A549 (cell line): ENCODE measurements at regions not wholly inside any gene's neighbourhood (a gene's known extent, or its start where the extent isn't known, plus 50 kb on each side); places are given as distances from the start of the nearest gene placed in this dataset.
A peak's percentile ranks its signal among the peaks of the same experiment; 100 is the strongest.

Experiments used
- ATAC-seq, 2 experiments: fragments of 200-7000 bp in 1 of 2; fragments of >200 bp in 1 of 2; cut with Nextera tagmentation in 1 of 2; cut with Tn5 transposase in 1 of 2; 3 replicates each; pipeline versions ENCODE4 v1.8.0 to v1.9.1; 2018 to 2020; ENCODE audit warnings: mild to moderate bottlenecking in 1 of 2, moderate library complexity in 1 of 2
- CTCF ChIA-PET: fragments of 300-600 bp; sonication (Branson Sonifier 250); formaldehyde crosslinking; extraction: SDS; loops from one replicate; lab custom pipeline; 2021; ENCODE audit warnings: antibody characterized with exemption, inconsistent platforms; lab: Yijun Ruan, JAX
- POLR2A ChIA-PET: fragments of 350-600 bp; formaldehyde crosslinking; extraction: SDS; loops from one replicate; lab custom pipeline; 2021; ENCODE audit warnings: antibody characterized with exemption, inconsistent platforms; lab: Yijun Ruan, JAX
- DNase-seq, 2 experiments: peaks; one replicate each; pipeline versions ENCODE4 v3.0.0 to v3.0.0-alpha.2; 2011 to 2016; ENCODE audit warnings: low read depth in 1 of 2, low spot score in 1 of 2
- FAIRE-seq: peaks from 2 replicates; lab custom pipeline; 2011; peaks lifted over from hg19 to GRCh38; lab: Jason Lieb, UNC
- H3K27ac ChIP-seq, 2 experiments: fragments of >200 bp; sonication (Bioruptor Twin); formaldehyde crosslinking; 3 replicates each; pipeline ENCODE4 v1.5.1; 2016 to 2017
- H3K4me1 ChIP-seq: fragments of >200 bp; sonication (Bioruptor Twin); formaldehyde crosslinking; 3 replicates; pipeline ENCODE4 v1.6.1; 2016
- H3K4me2 ChIP-seq: fragments of >200 bp; sonication (Bioruptor Twin); formaldehyde crosslinking; 3 replicates; pipeline ENCODE4 v1.6.1; 2016
- H3K4me3 ChIP-seq: fragments of >200 bp; sonication (Bioruptor Twin); formaldehyde crosslinking; 3 replicates; pipeline ENCODE4 v1.5.1; 2016
- H3K9me3 ChIP-seq: fragments of >200 bp; sonication (Bioruptor Twin); formaldehyde crosslinking; 3 replicates; pipeline ENCODE4 v1.6.1; 2016
- CBX2 ChIP-seq: fragments of 200-600 bp; sonication (generic); IDR thresholded peaks from 2 replicates; pipeline ENCODE4 v1.6.1; 2016; ENCODE audit warnings: low read depth, mild to moderate bottlenecking, borderline replicate concordance
- CBX8 ChIP-seq: fragments of 200-600 bp; sonication (generic); IDR thresholded peaks from 2 replicates; pipeline ENCODE4 v1.6.1; 2016
- CEBPB ChIP-seq, 2 experiments: fragments of >200 bp in 1 of 2; sonication (Bioruptor Twin) in 1 of 2; formaldehyde crosslinking in 1 of 2; IDR thresholded peaks; 2 replicates each; pipeline ENCODE4 v1.6.1; 2012 to 2016
- CHD2 ChIP-seq: fragments of 150-350 bp; IDR thresholded peaks from 2 replicates; pipeline ENCODE4 v1.6.1; 2014; ENCODE audit warnings: low read length; ENCODE audit not compliant: partially characterized antibody
- E2F6 ChIP-seq: IDR thresholded peaks from 2 replicates; pipeline ENCODE4 v1.6.1; 2012; ENCODE audit warnings: low read depth, borderline replicate concordance
- EHMT2 ChIP-seq: fragments of 200-600 bp; sonication (generic); IDR thresholded peaks from 2 replicates; pipeline ENCODE4 v1.6.1; 2016; ENCODE audit warnings: antibody characterized with exemption, low read depth, mild to moderate bottlenecking, moderate library complexity
- ELK1 ChIP-seq: fragments of 150-350 bp; IDR thresholded peaks from 2 replicates; pipeline ENCODE4 v1.6.1; 2014; ENCODE audit warnings: low read depth, mild to moderate bottlenecking, low read length
- EP300 ChIP-seq, 2 experiments: fragments of >200 bp; sonication (Bioruptor Twin); formaldehyde crosslinking; IDR thresholded peaks; 2 replicates in 1 of 2; 3 replicates in 1 of 2; pipeline ENCODE4 v1.6.1; 2016 to 2017
- ESRRA ChIP-seq: fragments of 150-350 bp; IDR thresholded peaks from 2 replicates; pipeline ENCODE4 v1.6.1; 2014; ENCODE audit warnings: mild to moderate bottlenecking, low read length, borderline replicate concordance
- FOXS1 ChIP-seq: fragments of 250-450 bp; sonication (Bioruptor Pico); IDR thresholded peaks from 2 replicates; pipeline ENCODE4 v1.5.0; 2020; ENCODE audit warnings: mild to moderate bottlenecking, moderate library complexity
- GATA3 ChIP-seq: IDR thresholded peaks from 2 replicates; pipeline ENCODE4 v1.6.1; 2012; ENCODE audit warnings: borderline replicate concordance
- HOXA7 ChIP-seq: fragments of 250-450 bp; sonication (Bioruptor Pico); IDR thresholded peaks from 2 replicates; pipeline ENCODE4 v1.5.0; 2020; ENCODE audit warnings: mild to moderate bottlenecking, moderate library complexity
- HOXB5 ChIP-seq: fragments of 250-450 bp; sonication (Bioruptor Pico); IDR thresholded peaks from 2 replicates; pipeline ENCODE4 v1.5.0; 2020; ENCODE audit warnings: mild to moderate bottlenecking, moderate library complexity
- MAFK ChIP-seq: fragments of 450-650 bp; IDR thresholded peaks from 2 replicates; pipeline ENCODE4 v1.6.1; 2014; ENCODE audit not compliant: partially characterized antibody
- MAZ ChIP-seq: fragments of 150-350 bp; IDR thresholded peaks from 2 replicates; pipeline ENCODE4 v1.6.1; 2014; ENCODE audit warnings: antibody characterized with exemption, low read depth, low read length, borderline replicate concordance
- NPAS2 ChIP-seq: fragments of 250-450 bp; sonication (Bioruptor Pico); IDR thresholded peaks from 2 replicates; pipeline ENCODE4 v1.8.0; 2022; ENCODE audit warnings: mild to moderate bottlenecking, moderate library complexity, borderline replicate concordance
- PHF8 ChIP-seq: fragments of 200-600 bp; sonication (generic); IDR thresholded peaks from 2 replicates; pipeline ENCODE4 v1.6.1; 2016; ENCODE audit warnings: low read depth, mild to moderate bottlenecking, antibody characterized with exemption, moderate library complexity, borderline replicate concordance
- RARB ChIP-seq: fragments of 250-450 bp; sonication (Bioruptor Pico); IDR thresholded peaks from 2 replicates; pipeline ENCODE4 v1.8.0; 2021; ENCODE audit warnings: mild to moderate bottlenecking, moderate library complexity
- REST ChIP-seq: fragments of 200-600 bp; sonication (generic); IDR thresholded peaks from 2 replicates; pipeline ENCODE4 v1.6.1; 2016; ENCODE audit warnings: antibody characterized with exemption, mild to moderate bottlenecking, moderate library complexity
- SMC3 ChIP-seq: fragments of >200 bp; sonication (Bioruptor Twin); formaldehyde crosslinking; IDR thresholded peaks from 3 replicates; pipeline ENCODE4 v1.6.1; 2018; ENCODE audit warnings: inconsistent platforms
- SREBF2 ChIP-seq: fragments of 450-650 bp; IDR thresholded peaks from 2 replicates; pipeline ENCODE4 v1.6.1; 2014; ENCODE audit warnings: mild to moderate bottlenecking, moderate library complexity
- TP53 ChIP-seq: fragments of 250-450 bp; sonication (Bioruptor Pico); IDR thresholded peaks from 2 replicates; pipeline ENCODE4 v1.5.0; 2021; ENCODE audit warnings: mild to moderate bottlenecking, moderate library complexity
- ZFP36 ChIP-seq: fragments of 450-650 bp; IDR thresholded peaks from 2 replicates; pipeline ENCODE4 v1.6.1; 2014; ENCODE audit warnings: borderline replicate concordance; ENCODE audit not compliant: partially characterized antibody
- ZNF302 ChIP-seq: fragments of 250-450 bp; sonication (Bioruptor Pico); IDR thresholded peaks from 2 replicates; pipeline ENCODE4 v1.9.0; 2021; ENCODE audit warnings: inconsistent platforms, mild to moderate bottlenecking, moderate library complexity
- ZSCAN20 ChIP-seq: fragments of 250-450 bp; sonication (Bioruptor Pico); IDR thresholded peaks from 2 replicates; pipeline ENCODE4 v1.8.0; 2022; ENCODE audit warnings: mild to moderate bottlenecking, moderate library complexity
- WGBS: methylation state at CpG from one replicate; pipeline ENCODE4 v1.1.6; 2017; ENCODE audit errors: missing lambda C conversion rate; 5-methylcytosine and 5-hydroxymethylcytosine counted together
- TF ChIP-seq, protein P1 (sequence below): fragments of 250-450 bp; sonication (Bioruptor Pico); IDR thresholded peaks from 2 replicates; pipeline ENCODE4 v1.5.0; 2020; ENCODE audit warnings: low read depth, mild to moderate bottlenecking, moderate library complexity
- TF ChIP-seq, protein P2 (sequence below): IDR thresholded peaks from 2 replicates; pipeline ENCODE4 v1.6.1; 2012

DNA sequence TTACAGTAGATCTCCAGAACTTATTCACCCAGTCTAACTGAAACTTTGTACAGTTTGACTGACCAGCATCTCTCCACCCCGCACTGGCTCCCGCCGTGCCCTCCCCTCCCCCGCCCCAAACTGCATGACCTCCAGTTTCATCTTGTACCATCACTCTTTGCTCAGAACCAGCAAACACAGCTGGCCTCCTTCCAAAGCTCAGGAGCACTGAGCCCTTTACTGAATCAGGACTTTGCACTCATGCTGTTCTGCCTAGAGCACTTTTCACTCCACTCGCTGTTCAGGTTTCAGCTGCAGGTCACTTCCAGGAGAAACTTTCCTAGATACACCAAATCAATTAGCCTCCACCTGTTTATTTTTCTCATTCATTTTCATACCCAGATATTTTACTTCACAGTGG is 455.3 kb upstream of the PDE3A start:
- no peak for FAIRE-seq

GRCh38 chr12:19915392-19916195 is 452.7 kb upstream of the PDE3A start:
- ATAC-seq (peak in 1 of 2 experiments; percentile 74; a peak in 3 of 6 replicates), FAIRE-seq (peak; percentile 89), DNase-seq (peak in 1 of 2 experiments; percentile 60)
- Histone ChIP-seq H3K4me1 (peaks cover 17% of the 10 kb centered on the region; the same call in 2 of the 3 replicates), H3K4me2 (peak overlapping the region; percentile 6; the same call in 1 of the 3 replicates), H3K27ac (peak overlapping the region; percentile 24 to 40; a peak in 5 of 6 replicates), H3K9me3 (no peaks in the 10 kb centered on the region), H3K4me3 (no peak overlapping the region)
- CTCF ChIA-PET: interaction anchor here (1.0 to 1.8 kb wide), 7 partner anchors 13 to 709 kb away, joined by 3 to 5 read pairs (median 3); no protein-coding TSS in a partner anchor
- 58% methylated on average over 3 of the region's 3 CpGs for WGBS
- POLR2A ChIA-PET: interaction anchor here (0.6 kb wide), 1 partner anchor 175 kb away, joined by 3 read pairs; no protein-coding TSS in a partner anchor
- TF ChIP-seq TP53 (CRISPR knock-in tag): no peak
- no peak for TF ChIP-seq GATA3
- no peak for TF ChIP-seq RARB (CRISPR knock-in tag)
- TF ChIP-seq, protein P1, sequence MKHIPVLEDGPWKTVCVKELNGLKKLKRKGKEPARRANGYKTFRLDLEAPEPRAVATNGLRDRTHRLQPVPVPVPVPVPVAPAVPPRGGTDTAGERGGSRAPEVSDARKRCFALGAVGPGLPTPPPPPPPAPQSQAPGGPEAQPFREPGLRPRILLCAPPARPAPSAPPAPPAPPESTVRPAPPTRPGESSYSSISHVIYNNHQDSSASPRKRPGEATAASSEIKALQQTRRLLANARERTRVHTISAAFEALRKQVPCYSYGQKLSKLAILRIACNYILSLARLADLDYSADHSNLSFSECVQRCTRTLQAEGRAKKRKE (CRISPR knock-in tag): no peak
- no peak for TF ChIP-seq CBX8
- no peak for TF ChIP-seq ZSCAN20 (CRISPR knock-in tag)
- no peak for TF ChIP-seq ZNF302 (CRISPR knock-in tag)
- peak; percentile 90 for TF ChIP-seq SMC3
- no peak for TF ChIP-seq MAFK
- no peak for TF ChIP-seq REST
- no peak for TF ChIP-seq EHMT2
- TF ChIP-seq HOXA7 (CRISPR knock-in tag): no peak
- no peak for TF ChIP-seq CBX2
- no peak for TF ChIP-seq PHF8
- no peak for TF ChIP-seq ZFP36

More for the DNA sequence above, 455.3 kb upstream of the PDE3A start:
- ChIA-PET POLR2A (no interaction called here), CTCF (no interaction called here)
- peaks cover 17% of the 10 kb centered on the region; the same call in 2 of the 3 replicates for H3K4me1 ChIP-seq
- TF ChIP-seq, protein P2, sequence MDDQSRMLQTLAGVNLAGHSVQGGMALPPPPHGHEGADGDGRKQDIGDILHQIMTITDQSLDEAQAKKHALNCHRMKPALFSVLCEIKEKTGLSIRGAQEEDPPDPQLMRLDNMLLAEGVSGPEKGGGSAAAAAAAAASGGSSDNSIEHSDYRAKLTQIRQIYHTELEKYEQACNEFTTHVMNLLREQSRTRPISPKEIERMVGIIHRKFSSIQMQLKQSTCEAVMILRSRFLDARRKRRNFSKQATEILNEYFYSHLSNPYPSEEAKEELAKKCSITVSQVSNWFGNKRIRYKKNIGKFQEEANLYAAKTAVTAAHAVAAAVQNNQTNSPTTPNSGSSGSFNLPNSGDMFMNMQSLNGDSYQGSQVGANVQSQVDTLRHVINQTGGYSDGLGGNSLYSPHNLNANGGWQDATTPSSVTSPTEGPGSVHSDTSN: no peak
- TF ChIP-seq CEBPB (IDR thresholded peaks at IDR 0.05) (no peak), E2F6 (no peak), CHD2 (no peak), GATA3 (no peak), CBX2 (no peak), PHF8 (no peak), FOXS1 (no peak), RARB (CRISPR knock-in tag) (no peak), SREBF2 (no peak), EP300 (IDR thresholded peaks at IDR 0.05) (no peak), MAZ (no peak), ELK1 (no peak), HOXB5 (CRISPR knock-in tag) (no peak), SMC3 (no peak), ESRRA (no peak), NPAS2 (CRISPR knock-in tag) (no peak)
- H3K4me2 ChIP-seq: no peak overlapping the region; the same call in 2 of the 3 replicates
- no peaks in the 10 kb centered on the region for H3K9me3 ChIP-seq
- ATAC-seq: no peak
- no peak for DNase-seq
- no peak overlapping the region for H3K27ac ChIP-seq
- WGBS: 87% methylated on average over 4 of the region's 5 CpGs
- no peak overlapping the region for H3K4me3 ChIP-seq
